ENCODE measurements at regions not wholly inside any gene's neighbourhood (a gene's known extent, or its start where the extent isn't known, plus 50 kb on each side); places are given as distances from the start of the nearest gene placed in this dataset.

- Mint-ChIP-seq H3K27me3 (ENCODE audit: unreplicated experiment) (no peaks in the 10 kb centered on the region), H3K27ac (ENCODE audit: unreplicated experiment) (no peak overlapping the region), H3K4me3 (ENCODE audit: unreplicated experiment) (no peak overlapping the region), H3K36me3 (ENCODE audit: unreplicated experiment) (peaks cover 17% of the 10 kb centered on the region), H3K4me1 (ENCODE audit: low read depth, unreplicated experiment) (no peaks in the 10 kb centered on the region), H3K9me3 (ENCODE audit: unreplicated experiment) (peaks cover 6% of the 10 kb centered on the region)
- TF ChIP-seq CTCF (IDR thresholded peaks at IDR 0.05; ENCODE audit: partially characterized antibody, unreplicated experiment) = no peak
- no peak for DNase-seq
Measured at GRCh38 chr11:27287205-27287604, 75.8 kb downstream of the CCDC34 start.

- Mint-ChIP-seq H3K27me3 (ENCODE audit: unreplicated experiment) (no peaks in the 10 kb centered on the region), H3K4me1 (ENCODE audit: low read depth, unreplicated experiment) (no peaks in the 10 kb centered on the region)
Measured at GRCh38 chr11:27285761-27286160, 77.3 kb downstream of the CCDC34 start.

GRCh38 chr11:27282806-27283205, 80.2 kb downstream of the CCDC34 start:
- no peak for TF ChIP-seq CTCF (IDR thresholded peaks at IDR 0.05; ENCODE audit: partially characterized antibody, unreplicated experiment)
- no peak for DNase-seq
- H3K27ac Mint-ChIP-seq (ENCODE audit: unreplicated experiment) = no peak overlapping the region
- H3K9me3 Mint-ChIP-seq (ENCODE audit: unreplicated experiment) = peaks cover 1% of the 10 kb centered on the region
- no peaks in the 10 kb centered on the region for H3K27me3 Mint-ChIP-seq (ENCODE audit: unreplicated experiment)
- no peaks in the 10 kb centered on the region for H3K4me1 Mint-ChIP-seq (ENCODE audit: low read depth, unreplicated experiment)
- H3K36me3 Mint-ChIP-seq (ENCODE audit: unreplicated experiment) = no peaks in the 10 kb centered on the region
- H3K4me3 Mint-ChIP-seq (ENCODE audit: unreplicated experiment) = no peak overlapping the region

More at GRCh38 chr11:27285761-27286160, 77.3 kb downstream of the CCDC34 start:
- Mint-ChIP-seq H3K4me3 (ENCODE audit: unreplicated experiment) (no peak overlapping the region), H3K36me3 (ENCODE audit: unreplicated experiment) (peaks cover 5% of the 10 kb centered on the region), H3K9me3 (ENCODE audit: unreplicated experiment) (peaks cover 1% of the 10 kb centered on the region), H3K27ac (ENCODE audit: unreplicated experiment) (no peak overlapping the region)
- no peak for TF ChIP-seq CTCF (IDR thresholded peaks at IDR 0.05; ENCODE audit: partially characterized antibody, unreplicated experiment)
- DNase-seq = no peak

- H3K27ac Mint-ChIP-seq (ENCODE audit: unreplicated experiment) = no peak overlapping the region
- no peaks in the 10 kb centered on the region for H3K4me1 Mint-ChIP-seq (ENCODE audit: low read depth, unreplicated experiment)
- peaks cover 1% of the 10 kb centered on the region for H3K9me3 Mint-ChIP-seq (ENCODE audit: unreplicated experiment)
Measured at GRCh38 chr11:27281740-27282590, 81.0 kb downstream of the CCDC34 start.

More at GRCh38 chr11:27281740-27282590, 81.0 kb downstream of the CCDC34 start:
- Mint-ChIP-seq H3K4me3 (ENCODE audit: unreplicated experiment) (no peak overlapping the region), H3K36me3 (ENCODE audit: unreplicated experiment) (no peaks in the 10 kb centered on the region), H3K27me3 (ENCODE audit: unreplicated experiment) (no peaks in the 10 kb centered on the region)
- no peak for TF ChIP-seq CTCF (IDR thresholded peaks at IDR 0.05; ENCODE audit: partially characterized antibody, unreplicated experiment)
- DNase-seq = no peak
